ENCODE measurements at regions not wholly inside any gene's neighbourhood (a gene's known extent, or its start where the extent isn't known, plus 50 kb on each side); places are given as distances from the start of the nearest gene placed in this dataset.

GRCh38 chr2:193990868-193991267, 1666.2 kb upstream of the SLC39A10 start:
- Histone ChIP-seq H3K4me1 (ENCODE audit: control insufficient read depth, insufficient read depth, low read length) (no peaks in the 10 kb centered on the region), H3K9ac (ENCODE audit: low read length) (no peak overlapping the region), H3K36me3 (ENCODE audit: control insufficient read depth, insufficient read depth, low read length) (no peaks in the 10 kb centered on the region), H3K27me3 (ENCODE audit: control insufficient read depth, insufficient read depth, low read length) (no peaks in the 10 kb centered on the region), H3K27ac (ENCODE audit: low read depth, low read length) (no peak overlapping the region), H3K4me3 (ENCODE audit: low read length) (no peak overlapping the region)

- Histone ChIP-seq H3K27me3 (ENCODE audit: control insufficient read depth, insufficient read depth, low read length) (no peaks in the 10 kb centered on the region), H3K9ac (ENCODE audit: low read length) (no peak overlapping the region), H3K36me3 (ENCODE audit: control insufficient read depth, insufficient read depth, low read length) (no peaks in the 10 kb centered on the region), H3K4me3 (ENCODE audit: low read length) (no peak overlapping the region), H3K4me1 (ENCODE audit: control insufficient read depth, insufficient read depth, low read length) (no peaks in the 10 kb centered on the region), H3K27ac (ENCODE audit: low read depth, low read length) (no peak overlapping the region)
These were observed 1667.4 kb upstream of the SLC39A10 start for GRCh38 chr2:193989645-193990044.

DNA sequence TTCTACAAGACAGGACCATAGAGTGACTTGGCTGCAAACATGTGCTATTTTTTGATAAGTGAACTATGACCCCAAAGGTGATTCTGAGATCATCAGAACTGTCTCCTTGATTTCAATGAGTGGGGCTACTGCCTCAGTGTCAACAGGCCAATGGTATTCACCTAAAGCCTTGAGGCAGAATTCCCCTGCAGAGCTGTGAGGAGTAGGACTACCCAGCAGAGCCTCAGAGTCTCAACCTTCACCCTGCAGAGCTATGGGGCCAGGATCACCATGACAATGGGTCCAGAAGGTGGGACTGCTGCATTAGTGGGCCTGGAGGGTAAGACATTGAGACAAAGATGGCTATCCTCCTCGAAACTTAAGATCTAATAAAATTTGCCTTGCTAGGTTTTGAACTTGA, 1668.2 kb upstream of the SLC39A10 start:
- Histone ChIP-seq H3K4me1 (ENCODE audit: control insufficient read depth, insufficient read depth, low read length) (no peaks in the 10 kb centered on the region), H3K9ac (ENCODE audit: low read length) (no peak overlapping the region), H3K27me3 (ENCODE audit: control insufficient read depth, insufficient read depth, low read length) (no peaks in the 10 kb centered on the region), H3K4me3 (ENCODE audit: low read length) (no peak overlapping the region), H3K36me3 (ENCODE audit: control insufficient read depth, insufficient read depth, low read length) (no peaks in the 10 kb centered on the region), H3K27ac (ENCODE audit: low read depth, low read length) (no peak overlapping the region)

- Histone ChIP-seq H3K27ac (ENCODE audit: low read depth, low read length) (no peak overlapping the region), H3K36me3 (ENCODE audit: control insufficient read depth, insufficient read depth, low read length) (no peaks in the 10 kb centered on the region), H3K4me3 (ENCODE audit: low read length) (no peak overlapping the region), H3K27me3 (ENCODE audit: control insufficient read depth, insufficient read depth, low read length) (no peaks in the 10 kb centered on the region), H3K4me1 (ENCODE audit: control insufficient read depth, insufficient read depth, low read length) (no peaks in the 10 kb centered on the region), H3K9ac (ENCODE audit: low read length) (no peak overlapping the region)
These were observed 1671.8 kb upstream of the SLC39A10 start for GRCh38 chr2:193985272-193985671.

- Histone ChIP-seq H3K4me1 (ENCODE audit: control insufficient read depth, insufficient read depth, low read length) (no peaks in the 10 kb centered on the region), H3K36me3 (ENCODE audit: control insufficient read depth, insufficient read depth, low read length) (no peaks in the 10 kb centered on the region), H3K9ac (ENCODE audit: low read length) (no peak overlapping the region), H3K27ac (ENCODE audit: low read depth, low read length) (no peak overlapping the region), H3K4me3 (ENCODE audit: low read length) (no peak overlapping the region), H3K27me3 (ENCODE audit: control insufficient read depth, insufficient read depth, low read length) (no peaks in the 10 kb centered on the region)
These were observed 1676.4 kb upstream of the SLC39A10 start for GRCh38 chr2:193980599-193980998.

- Histone ChIP-seq H3K36me3 (ENCODE audit: control insufficient read depth, insufficient read depth, low read length) (no peaks in the 10 kb centered on the region), H3K9ac (ENCODE audit: low read length) (no peak overlapping the region), H3K4me3 (ENCODE audit: low read length) (no peak overlapping the region), H3K27me3 (ENCODE audit: control insufficient read depth, insufficient read depth, low read length) (no peaks in the 10 kb centered on the region), H3K27ac (ENCODE audit: low read depth, low read length) (no peak overlapping the region), H3K4me1 (ENCODE audit: control insufficient read depth, insufficient read depth, low read length) (no peaks in the 10 kb centered on the region)
These were observed 1683.2 kb upstream of the SLC39A10 start for GRCh38 chr2:193973781-193974180.

DNA sequence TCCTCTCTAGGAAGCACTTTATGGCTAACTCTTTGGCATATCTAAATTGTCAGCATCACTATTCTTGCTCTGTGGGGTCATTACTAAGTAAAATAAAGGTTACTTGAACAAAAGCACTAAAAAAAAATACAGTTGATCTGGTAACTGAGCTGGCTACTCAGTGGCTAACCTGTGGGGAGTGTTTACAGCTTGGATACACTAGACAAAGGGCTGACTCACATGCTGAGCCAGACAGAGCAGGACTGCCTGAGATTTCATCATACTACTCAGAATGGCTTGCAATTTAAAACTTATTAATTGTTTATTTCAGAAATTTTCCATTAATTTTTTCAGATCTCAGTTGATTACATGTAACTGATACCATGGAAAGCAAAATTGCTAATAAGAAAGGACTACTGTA, 1690.4 kb upstream of the SLC39A10 start:
- Histone ChIP-seq H3K27ac (ENCODE audit: low read depth, low read length) (no peak overlapping the region), H3K4me3 (ENCODE audit: low read length) (no peak overlapping the region), H3K27me3 (ENCODE audit: control insufficient read depth, insufficient read depth, low read length) (no peaks in the 10 kb centered on the region), H3K36me3 (ENCODE audit: control insufficient read depth, insufficient read depth, low read length) (no peaks in the 10 kb centered on the region), H3K4me1 (ENCODE audit: control insufficient read depth, insufficient read depth, low read length) (no peaks in the 10 kb centered on the region), H3K9ac (ENCODE audit: low read length) (no peak overlapping the region)

DNA sequence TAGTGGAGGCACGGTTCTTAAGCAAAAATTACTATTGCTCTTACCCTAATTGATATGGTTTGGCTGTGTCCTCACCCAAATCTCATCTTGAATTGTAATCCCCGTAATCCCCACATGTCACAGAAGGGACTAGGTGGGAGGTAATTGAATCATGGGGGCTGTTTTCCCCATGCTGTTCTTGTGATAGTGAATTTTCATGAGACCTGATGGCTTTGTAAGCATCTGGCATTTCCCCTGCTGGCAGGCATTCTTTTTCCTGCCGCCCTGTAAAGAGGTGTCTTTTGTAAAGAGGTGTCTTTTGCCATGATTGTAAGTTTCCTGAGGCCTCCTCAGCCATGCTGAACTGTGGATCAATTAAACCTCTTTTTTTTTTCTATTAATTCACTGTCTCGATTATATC, 1691.8 kb upstream of the SLC39A10 start:
- H3K4me3 ChIP-seq (ENCODE audit: low read length), result no peak overlapping the region
- H3K9ac ChIP-seq (ENCODE audit: low read length), result no peak overlapping the region
- no peaks in the 10 kb centered on the region for H3K36me3 ChIP-seq (ENCODE audit: control insufficient read depth, insufficient read depth, low read length)
- H3K4me1 ChIP-seq (ENCODE audit: control insufficient read depth, insufficient read depth, low read length), result no peaks in the 10 kb centered on the region
- H3K27ac ChIP-seq (ENCODE audit: low read depth, low read length), result no peak overlapping the region
- no peaks in the 10 kb centered on the region for H3K27me3 ChIP-seq (ENCODE audit: control insufficient read depth, insufficient read depth, low read length)

GRCh38 chr2:193963472-193964119, 1693.4 kb upstream of the SLC39A10 start:
- no peak overlapping the region for H3K27ac ChIP-seq (ENCODE audit: low read depth, low read length)
- H3K27me3 ChIP-seq (ENCODE audit: control insufficient read depth, insufficient read depth, low read length), result no peaks in the 10 kb centered on the region
- no peaks in the 10 kb centered on the region for H3K4me1 ChIP-seq (ENCODE audit: control insufficient read depth, insufficient read depth, low read length)
- H3K36me3 ChIP-seq (ENCODE audit: control insufficient read depth, insufficient read depth, low read length), result no peaks in the 10 kb centered on the region
- H3K4me3 ChIP-seq (ENCODE audit: low read length), result no peak overlapping the region
- no peak overlapping the region for H3K9ac ChIP-seq (ENCODE audit: low read length)

- Histone ChIP-seq H3K27me3 (ENCODE audit: control insufficient read depth, insufficient read depth, low read length) (no peaks in the 10 kb centered on the region), H3K36me3 (ENCODE audit: control insufficient read depth, insufficient read depth, low read length) (no peaks in the 10 kb centered on the region), H3K4me3 (ENCODE audit: low read length) (no peak overlapping the region), H3K4me1 (ENCODE audit: control insufficient read depth, insufficient read depth, low read length) (no peaks in the 10 kb centered on the region), H3K27ac (ENCODE audit: low read depth, low read length) (no peak overlapping the region), H3K9ac (ENCODE audit: low read length) (no peak overlapping the region)
These were observed 1710.2 kb upstream of the SLC39A10 start for GRCh38 chr2:193946806-193947205.

DNA sequence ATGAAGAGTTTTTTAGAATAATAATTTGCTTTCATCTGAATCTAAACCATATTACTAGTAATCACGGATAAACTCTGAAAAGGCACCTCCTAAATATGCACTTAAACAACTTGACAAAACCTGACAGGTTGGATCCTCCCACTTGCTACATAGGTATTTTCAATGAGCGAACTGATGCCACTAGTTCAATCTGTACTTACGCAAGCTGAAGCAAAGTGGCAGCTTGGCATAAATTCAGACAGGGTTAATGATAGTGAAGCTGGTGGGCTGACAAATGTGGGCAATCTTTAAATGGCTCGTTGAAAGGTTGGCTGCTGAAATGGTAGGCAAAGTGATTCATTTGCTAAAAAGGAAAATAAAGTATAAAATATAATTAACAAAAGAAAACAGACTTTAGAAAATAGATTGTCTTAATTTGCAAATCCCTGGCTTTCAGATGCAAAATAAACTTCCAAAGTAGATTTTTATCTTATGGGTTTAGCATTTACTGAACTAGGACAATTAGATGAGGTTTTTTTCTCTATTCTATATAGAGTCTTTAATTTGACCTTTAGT, 1713.5 kb upstream of the SLC39A10 start:
- no peaks in the 10 kb centered on the region for H3K4me1 ChIP-seq (ENCODE audit: control insufficient read depth, insufficient read depth, low read length)
- H3K4me3 ChIP-seq (ENCODE audit: low read length), result no peak overlapping the region
- H3K27ac ChIP-seq (ENCODE audit: low read depth, low read length), result no peak overlapping the region
- H3K36me3 ChIP-seq (ENCODE audit: control insufficient read depth, insufficient read depth, low read length), result no peaks in the 10 kb centered on the region
- H3K27me3 ChIP-seq (ENCODE audit: control insufficient read depth, insufficient read depth, low read length), result no peaks in the 10 kb centered on the region
- no peak overlapping the region for H3K9ac ChIP-seq (ENCODE audit: low read length)

GRCh38 chr2:193935114-193935513, 1721.9 kb upstream of the SLC39A10 start:
- H3K27ac ChIP-seq (ENCODE audit: low read depth, low read length), result no peak overlapping the region
- no peaks in the 10 kb centered on the region for H3K4me1 ChIP-seq (ENCODE audit: control insufficient read depth, insufficient read depth, low read length)
- H3K36me3 ChIP-seq (ENCODE audit: control insufficient read depth, insufficient read depth, low read length), result no peaks in the 10 kb centered on the region
- no peaks in the 10 kb centered on the region for H3K27me3 ChIP-seq (ENCODE audit: control insufficient read depth, insufficient read depth, low read length)
- H3K9ac ChIP-seq (ENCODE audit: low read length), result no peak overlapping the region
- no peak overlapping the region for H3K4me3 ChIP-seq (ENCODE audit: low read length)

DNA sequence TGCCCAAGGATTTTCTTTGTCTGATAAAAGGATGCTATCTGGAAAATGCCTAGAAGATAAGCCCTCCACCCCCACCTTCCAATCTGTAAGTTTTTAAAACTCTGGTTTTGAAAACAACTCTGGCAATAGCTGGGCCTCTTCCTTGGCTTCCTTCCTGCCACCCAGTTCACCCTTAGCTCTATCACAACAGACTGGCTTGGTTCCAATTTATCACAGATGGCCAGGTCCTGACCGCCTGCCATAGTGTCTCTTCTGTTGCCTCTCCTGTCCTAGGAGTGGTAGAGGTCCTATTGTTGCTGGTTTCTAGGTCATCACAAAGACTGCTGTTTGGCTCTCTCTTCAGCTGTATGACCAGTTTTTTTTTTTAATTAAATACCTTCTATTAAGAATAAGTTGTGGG, 1727.9 kb upstream of the SLC39A10 start:
- Histone ChIP-seq H3K27me3 (ENCODE audit: control insufficient read depth, insufficient read depth, low read length) (no peaks in the 10 kb centered on the region), H3K4me3 (ENCODE audit: low read length) (no peak overlapping the region), H3K27ac (ENCODE audit: low read depth, low read length) (no peak overlapping the region), H3K4me1 (ENCODE audit: control insufficient read depth, insufficient read depth, low read length) (no peaks in the 10 kb centered on the region), H3K9ac (ENCODE audit: low read length) (no peak overlapping the region), H3K36me3 (ENCODE audit: control insufficient read depth, insufficient read depth, low read length) (no peaks in the 10 kb centered on the region)
